Liver (tissue), 8 donors: ENCODE measurements at regions not wholly inside any gene's neighbourhood (a gene's known extent, or its start where the extent isn't known, plus 50 kb on each side); places are given as distances from the start of the nearest gene placed in this dataset.

Experiments used
- DNase-seq: peaks from one replicate; pipeline ENCODE4 v3.0.0-alpha.2; 2017; ENCODE audit warnings: low spot score
- H3K27ac ChIP-seq, 2 donors: one replicate each; pipeline ENCODE4 v1.7.0; 2013; ENCODE audit warnings: inconsistent platforms in 2 of 2, low read length in 2 of 2, control low read depth in 1 of 2, low read depth in 1 of 2, mild to moderate bottlenecking in 1 of 2
- H3K27me3 ChIP-seq, 4 donors: one replicate each; pipeline versions ENCODE4 v1.6.1 to v1.7.0; 2013; ENCODE audit warnings: low read length in 3 of 4, inconsistent platforms in 1 of 4, mild to moderate bottlenecking in 1 of 4, moderate library complexity in 1 of 4; ENCODE audit not compliant: control insufficient read depth in 4 of 4, insufficient read depth in 4 of 4
- H3K36me3 ChIP-seq, 4 donors: one replicate each; pipeline versions ENCODE4 v1.6.1 to v1.7.0; 2013; ENCODE audit warnings: low read length in 3 of 4, mild to moderate bottlenecking in 3 of 4, low read depth in 1 of 4, moderate library complexity in 1 of 4; ENCODE audit not compliant: control insufficient read depth in 4 of 4, insufficient read depth in 3 of 4
- H3K4me1 ChIP-seq, 4 donors: one replicate each; pipeline versions ENCODE4 v1.6.1 to v1.7.0; 2013; ENCODE audit warnings: low read length in 3 of 4, mild to moderate bottlenecking in 3 of 4, moderate library complexity in 1 of 4; ENCODE audit not compliant: control insufficient read depth in 4 of 4, insufficient read depth in 4 of 4
- H3K4me3 ChIP-seq, 3 donors: one replicate each; pipeline versions ENCODE4 v1.6.1 to v1.7.0; 2013; ENCODE audit warnings: low read length in 3 of 3, control low read depth in 1 of 3, low read depth in 1 of 3, mild to moderate bottlenecking in 1 of 3
- H3K9ac ChIP-seq, 2 donors: one replicate each; pipeline ENCODE4 v1.7.0; 2013; ENCODE audit warnings: low read length in 2 of 2, mild to moderate bottlenecking in 2 of 2, moderate library complexity in 2 of 2, control low read depth in 1 of 2, low read depth in 1 of 2
- H3K9me3 ChIP-seq, 4 donors: one replicate each; pipeline versions ENCODE4 v1.6.1 to v1.7.0; 2013; ENCODE audit warnings: low read length in 3 of 4; ENCODE audit not compliant: control insufficient read depth in 4 of 4
- ATF3 ChIP-seq: IDR thresholded peaks from 2 replicates; pipeline ENCODE4 v1.6.1; 2016; ENCODE audit warnings: antibody characterized with exemption
- EGR1 ChIP-seq, 2 donors: IDR thresholded peaks; 2 replicates each; pipeline ENCODE4 v1.6.1; 2016 to 2018; ENCODE audit warnings: antibody characterized with exemption in 2 of 2, low read depth in 2 of 2
- FOXA1 ChIP-seq: IDR thresholded peaks from 2 replicates; pipeline ENCODE4 v1.6.1; 2016; ENCODE audit warnings: antibody characterized with exemption
- FOXA2 ChIP-seq: IDR thresholded peaks from 2 replicates; pipeline ENCODE4 v1.6.1; 2016; ENCODE audit warnings: antibody characterized with exemption
- GABPA ChIP-seq, 2 donors: IDR thresholded peaks in 1 of 2; conservative IDR thresholded peaks in 1 of 2; 2 replicates each; pipeline ENCODE4 v1.6.1; 2016; ENCODE audit warnings: antibody characterized with exemption in 2 of 2, mild to moderate bottlenecking in 1 of 2, moderate library complexity in 1 of 2
- HNF4A ChIP-seq, 2 donors: conservative IDR thresholded peaks; 2 replicates each; pipeline ENCODE4 v1.6.1; 2016; ENCODE audit warnings: antibody characterized with exemption in 2 of 2, mild to moderate bottlenecking in 2 of 2
- JUND ChIP-seq, 2 donors: IDR thresholded peaks; 2 replicates each; pipeline ENCODE4 v1.6.1; 2016; ENCODE audit warnings: antibody characterized with exemption in 2 of 2
- MAX ChIP-seq: IDR thresholded peaks from 2 replicates; pipeline ENCODE4 v1.6.1; 2016; ENCODE audit warnings: antibody characterized with exemption
- RAD21 ChIP-seq, 2 donors: IDR thresholded peaks; 2 replicates each; pipeline ENCODE4 v1.6.1; 2016; ENCODE audit warnings: antibody characterized with exemption in 2 of 2, mild to moderate bottlenecking in 2 of 2
- YY1 ChIP-seq: IDR thresholded peaks from 2 replicates; pipeline ENCODE4 v1.6.1; 2016; ENCODE audit warnings: antibody characterized with exemption, mild to moderate bottlenecking
- ZBTB33 ChIP-seq: IDR thresholded peaks from 2 replicates; pipeline ENCODE4 v1.6.1; 2016; ENCODE audit warnings: antibody characterized with exemption
- WGBS: extraction: QIAGEN DNeasy Blood & Tissue Kit; methylation state at CpG from one replicate; pipeline ENCODE4 v1.1.7; 2013; 5-methylcytosine and 5-hydroxymethylcytosine counted together
- TF ChIP-seq, protein P1 (sequence below): fragments of 150-350 bp; IDR thresholded peaks from 2 replicates; pipeline ENCODE4 v1.5.1; 2017; ENCODE audit warnings: improper control_type of control experiment, low read depth, low read length; ENCODE audit not compliant: missing input control
- donor health status: healthy.
- donor health status: healthy.
- donor health status: healthy.
- donor health status: healthy.
- donor health status: healthy.

GRCh38 chr11:21630934-21631478 is 561.9 kb upstream of the ANO5 start:
- H3K27me3 ChIP-seq, result no peaks in the 10 kb centered on the region
- no peak for TF ChIP-seq GABPA (IDR thresholded peaks at IDR 0.05 in 1 of 2, conservative IDR thresholded peaks at IDR 0.05 in 1 of 2)
- no peak for TF ChIP-seq ZBTB33
- TF ChIP-seq JUND (IDR thresholded peaks at IDR 0.05), result no peak
- no peak for TF ChIP-seq HNF4A (conservative IDR thresholded peaks at IDR 0.05)
- TF ChIP-seq EGR1 (IDR thresholded peaks at IDR 0.05; ENCODE audit: low read depth in 2 of 2), result no peak
- no peak for TF ChIP-seq ATF3
- TF ChIP-seq MAX, result no peak
- TF ChIP-seq FOXA1, result no peak
- no peak for TF ChIP-seq RAD21 (IDR thresholded peaks at IDR 0.05)
- TF ChIP-seq, protein P1, sequence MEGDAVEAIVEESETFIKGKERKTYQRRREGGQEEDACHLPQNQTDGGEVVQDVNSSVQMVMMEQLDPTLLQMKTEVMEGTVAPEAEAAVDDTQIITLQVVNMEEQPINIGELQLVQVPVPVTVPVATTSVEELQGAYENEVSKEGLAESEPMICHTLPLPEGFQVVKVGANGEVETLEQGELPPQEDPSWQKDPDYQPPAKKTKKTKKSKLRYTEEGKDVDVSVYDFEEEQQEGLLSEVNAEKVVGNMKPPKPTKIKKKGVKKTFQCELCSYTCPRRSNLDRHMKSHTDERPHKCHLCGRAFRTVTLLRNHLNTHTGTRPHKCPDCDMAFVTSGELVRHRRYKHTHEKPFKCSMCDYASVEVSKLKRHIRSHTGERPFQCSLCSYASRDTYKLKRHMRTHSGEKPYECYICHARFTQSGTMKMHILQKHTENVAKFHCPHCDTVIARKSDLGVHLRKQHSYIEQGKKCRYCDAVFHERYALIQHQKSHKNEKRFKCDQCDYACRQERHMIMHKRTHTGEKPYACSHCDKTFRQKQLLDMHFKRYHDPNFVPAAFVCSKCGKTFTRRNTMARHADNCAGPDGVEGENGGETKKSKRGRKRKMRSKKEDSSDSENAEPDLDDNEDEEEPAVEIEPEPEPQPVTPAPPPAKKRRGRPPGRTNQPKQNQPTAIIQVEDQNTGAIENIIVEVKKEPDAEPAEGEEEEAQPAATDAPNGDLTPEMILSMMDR, result no peak
- no peaks in the 10 kb centered on the region for H3K36me3 ChIP-seq
- peaks cover 0 to 8% (median 0%) of the 10 kb centered on the region in 4 donors for H3K9me3 ChIP-seq
- H3K9ac ChIP-seq, result no peak overlapping the region
- no peaks in the 10 kb centered on the region for H3K4me1 ChIP-seq
- no peak for DNase-seq
- H3K4me3 ChIP-seq, result no peak overlapping the region
- 76% methylated on average over 1 of the region's 1 CpG for WGBS
- H3K27ac ChIP-seq, result no peak overlapping the region

- H3K9me3 ChIP-seq, result peaks cover 0 to 6% (median 0%) of the 10 kb centered on the region in 4 donors
- no peak overlapping the region for H3K4me3 ChIP-seq
- no peak for DNase-seq
- TF ChIP-seq FOXA1 (no peak), FOXA2 (no peak), YY1 (no peak), ATF3 (no peak)
- TF ChIP-seq, protein P1, result no peak
- no peak overlapping the region for H3K27ac ChIP-seq
- 80% methylated on average over 7 of the region's 7 CpGs for WGBS
- H3K27me3 ChIP-seq, result no peaks in the 10 kb centered on the region
- H3K9ac ChIP-seq, result no peak overlapping the region
- H3K4me1 ChIP-seq, result no peaks in the 10 kb centered on the region
- H3K36me3 ChIP-seq, result no peaks in the 10 kb centered on the region
These were observed 560.9 kb upstream of the ANO5 start for GRCh38 chr11:21631991-21632390.
